T-helper 1 cell treated with Interleukin-12 subunit alpha and Interleukin-12 subunit beta and Interleukin-4 antibody, amounts not matched to agents 30 μg/mL and 1 μg/mL, for 36 hours (primary cell): ENCODE measurements at regions not wholly inside any gene's neighbourhood (a gene's known extent, or its start where the extent isn't known, plus 50 kb on each side); places are given as distances from the start of the nearest gene placed in this dataset.

Source experiments
- H3K27ac Mint-ChIP-seq: one replicate; pipeline ENCODE4 v1.8.0; 2021; ENCODE audit warnings: mild to moderate bottlenecking, mixed read lengths
- H3K27me3 Mint-ChIP-seq: one replicate; pipeline ENCODE4 v1.8.0; 2021; ENCODE audit warnings: low read depth, mixed read lengths
- H3K36me3 Mint-ChIP-seq: one replicate; pipeline ENCODE4 v1.8.0; 2021; ENCODE audit warnings: low read depth, mixed read lengths
- H3K4me1 Mint-ChIP-seq: one replicate; pipeline ENCODE4 v1.8.0; 2021; ENCODE audit warnings: low read depth, mixed read lengths
- H3K4me3 Mint-ChIP-seq: one replicate; pipeline ENCODE4 v1.8.0; 2021; ENCODE audit warnings: mild to moderate bottlenecking, moderate library complexity, mixed read lengths
- H3K9me3 Mint-ChIP-seq: one replicate; pipeline ENCODE4 v1.8.0; 2021; ENCODE audit warnings: mixed read lengths

GRCh38 chr17:70542876-70543275 is 373.5 kb downstream of the KCNJ2 start:
- no peaks in the 10 kb centered on the region for H3K4me1 Mint-ChIP-seq
- H3K27me3 Mint-ChIP-seq = no peaks in the 10 kb centered on the region
- H3K27ac Mint-ChIP-seq = no peak overlapping the region
- H3K4me3 Mint-ChIP-seq = no peak overlapping the region
- H3K36me3 Mint-ChIP-seq = no peaks in the 10 kb centered on the region
- H3K9me3 Mint-ChIP-seq = no peaks in the 10 kb centered on the region

GRCh38 chr17:70544317-70544716 is 375.0 kb downstream of the KCNJ2 start:
- Mint-ChIP-seq H3K4me1 (no peaks in the 10 kb centered on the region), H3K36me3 (no peaks in the 10 kb centered on the region), H3K9me3 (no peaks in the 10 kb centered on the region), H3K27ac (no peak overlapping the region), H3K4me3 (no peak overlapping the region), H3K27me3 (no peaks in the 10 kb centered on the region)

GRCh38 chr17:70552230-70552981 is 383.1 kb downstream of the KCNJ2 start:
- Mint-ChIP-seq H3K27ac (no peak overlapping the region), H3K4me1 (no peaks in the 10 kb centered on the region), H3K9me3 (no peaks in the 10 kb centered on the region), H3K4me3 (no peak overlapping the region), H3K36me3 (no peaks in the 10 kb centered on the region), H3K27me3 (no peaks in the 10 kb centered on the region)

GRCh38 chr17:70552982-70553334 is 383.6 kb downstream of the KCNJ2 start:
- Mint-ChIP-seq H3K36me3 (no peaks in the 10 kb centered on the region), H3K4me1 (no peaks in the 10 kb centered on the region), H3K27me3 (no peaks in the 10 kb centered on the region), H3K4me3 (no peak overlapping the region), H3K9me3 (no peaks in the 10 kb centered on the region), H3K27ac (no peak overlapping the region)

GRCh38 chr17:70555723-70556122 is 386.4 kb downstream of the KCNJ2 start:
- H3K27me3 Mint-ChIP-seq = no peaks in the 10 kb centered on the region
- H3K36me3 Mint-ChIP-seq = no peaks in the 10 kb centered on the region
- no peak overlapping the region for H3K4me3 Mint-ChIP-seq
- H3K9me3 Mint-ChIP-seq = no peaks in the 10 kb centered on the region
- no peak overlapping the region for H3K27ac Mint-ChIP-seq
- H3K4me1 Mint-ChIP-seq = no peaks in the 10 kb centered on the region

GRCh38 chr17:70558821-70559220 is 389.5 kb downstream of the KCNJ2 start:
- no peak overlapping the region for H3K4me3 Mint-ChIP-seq
- no peaks in the 10 kb centered on the region for H3K27me3 Mint-ChIP-seq
- H3K36me3 Mint-ChIP-seq = no peaks in the 10 kb centered on the region
- H3K9me3 Mint-ChIP-seq = no peaks in the 10 kb centered on the region
- no peaks in the 10 kb centered on the region for H3K4me1 Mint-ChIP-seq
- H3K27ac Mint-ChIP-seq = no peak overlapping the region

- Mint-ChIP-seq H3K4me1 (no peaks in the 10 kb centered on the region), H3K9me3 (no peaks in the 10 kb centered on the region), H3K27me3 (no peaks in the 10 kb centered on the region), H3K27ac (no peak overlapping the region), H3K36me3 (no peaks in the 10 kb centered on the region), H3K4me3 (no peak overlapping the region)
Observed at GRCh38 chr17:70560471-70560870, 391.1 kb downstream of the KCNJ2 start.

GRCh38 chr17:70562137-70562536 is 392.8 kb downstream of the KCNJ2 start:
- Mint-ChIP-seq H3K27ac (no peak overlapping the region), H3K9me3 (no peaks in the 10 kb centered on the region), H3K4me1 (no peaks in the 10 kb centered on the region), H3K27me3 (no peaks in the 10 kb centered on the region), H3K36me3 (no peaks in the 10 kb centered on the region), H3K4me3 (no peak overlapping the region)

- no peak overlapping the region for H3K27ac Mint-ChIP-seq
- no peaks in the 10 kb centered on the region for H3K27me3 Mint-ChIP-seq
- H3K4me1 Mint-ChIP-seq = no peaks in the 10 kb centered on the region
- H3K36me3 Mint-ChIP-seq = no peaks in the 10 kb centered on the region
- no peaks in the 10 kb centered on the region for H3K9me3 Mint-ChIP-seq
- no peak overlapping the region for H3K4me3 Mint-ChIP-seq
Observed at GRCh38 chr17:70563281-70563820, 394.0 kb downstream of the KCNJ2 start.

GRCh38 chr17:70564006-70564620 is 394.8 kb downstream of the KCNJ2 start:
- H3K36me3 Mint-ChIP-seq = no peaks in the 10 kb centered on the region
- no peaks in the 10 kb centered on the region for H3K4me1 Mint-ChIP-seq
- H3K9me3 Mint-ChIP-seq = no peaks in the 10 kb centered on the region
- no peak overlapping the region for H3K27ac Mint-ChIP-seq
- H3K27me3 Mint-ChIP-seq = no peaks in the 10 kb centered on the region
- no peak overlapping the region for H3K4me3 Mint-ChIP-seq

- H3K4me3 Mint-ChIP-seq = no peak overlapping the region
- no peaks in the 10 kb centered on the region for H3K9me3 Mint-ChIP-seq
- H3K4me1 Mint-ChIP-seq = no peaks in the 10 kb centered on the region
- H3K27ac Mint-ChIP-seq = no peak overlapping the region
- H3K36me3 Mint-ChIP-seq = no peaks in the 10 kb centered on the region
- no peaks in the 10 kb centered on the region for H3K27me3 Mint-ChIP-seq
Observed at GRCh38 chr17:70569128-70569527, 399.8 kb downstream of the KCNJ2 start.

GRCh38 chr17:70577456-70577855 is 408.1 kb downstream of the KCNJ2 start:
- no peaks in the 10 kb centered on the region for H3K4me1 Mint-ChIP-seq
- no peaks in the 10 kb centered on the region for H3K27me3 Mint-ChIP-seq
- no peaks in the 10 kb centered on the region for H3K36me3 Mint-ChIP-seq
- peaks cover 7% of the 10 kb centered on the region for H3K9me3 Mint-ChIP-seq
- H3K4me3 Mint-ChIP-seq = no peak overlapping the region
- H3K27ac Mint-ChIP-seq = no peak overlapping the region

- H3K27ac Mint-ChIP-seq = no peak overlapping the region
- no peaks in the 10 kb centered on the region for H3K27me3 Mint-ChIP-seq
- H3K36me3 Mint-ChIP-seq = no peaks in the 10 kb centered on the region
- no peaks in the 10 kb centered on the region for H3K4me1 Mint-ChIP-seq
- no peak overlapping the region for H3K4me3 Mint-ChIP-seq
- H3K9me3 Mint-ChIP-seq = peaks cover 7% of the 10 kb centered on the region
Observed at GRCh38 chr17:70581459-70581858, 412.1 kb downstream of the KCNJ2 start.

- Mint-ChIP-seq H3K4me1 (no peaks in the 10 kb centered on the region), H3K27ac (no peak overlapping the region), H3K4me3 (no peak overlapping the region), H3K27me3 (no peaks in the 10 kb centered on the region), H3K9me3 (peaks cover 7% of the 10 kb centered on the region), H3K36me3 (no peaks in the 10 kb centered on the region)
Observed at GRCh38 chr17:70582777-70583176, 413.4 kb downstream of the KCNJ2 start.

- Mint-ChIP-seq H3K27me3 (no peaks in the 10 kb centered on the region), H3K27ac (no peak overlapping the region), H3K4me1 (no peaks in the 10 kb centered on the region), H3K9me3 (peaks cover 7% of the 10 kb centered on the region), H3K4me3 (no peak overlapping the region), H3K36me3 (no peaks in the 10 kb centered on the region)
Observed at GRCh38 chr17:70584255-70584654, 414.9 kb downstream of the KCNJ2 start.
